Gastrocnemius medialis (tissue), 4 donors: ENCODE measurements at regions not wholly inside any gene's neighbourhood (a gene's known extent, or its start where the extent isn't known, plus 50 kb on each side); places are given as distances from the start of the nearest gene placed in this dataset.

ENCODE experiments used
- POLR2A ChIP-seq, 2 donors: fragments of 450-650 bp; IDR thresholded peaks; one replicate each; pipeline ENCODE4 v1.6.1; 2017; ENCODE audit warnings: antibody characterized with exemption in 2 of 2, mild to moderate bottlenecking in 2 of 2, moderate library complexity in 2 of 2
- TF ChIP-seq, protein P1 (sequence below), 5 experiments: fragments of 450-650 bp in 3 of 5; fragments of 200-600 bp in 2 of 5; sonication (generic) in 2 of 5; IDR thresholded peaks in 4 of 5; conservative IDR thresholded peaks in 1 of 5; 1 replicate in 4 of 5; 2 replicates in 1 of 5; pipeline ENCODE4 v1.5.1; 2016 to 2019; ENCODE audit warnings: antibody characterized with exemption in 5 of 5, mild to moderate bottlenecking in 3 of 5, moderate library complexity in 3 of 5

DNA sequence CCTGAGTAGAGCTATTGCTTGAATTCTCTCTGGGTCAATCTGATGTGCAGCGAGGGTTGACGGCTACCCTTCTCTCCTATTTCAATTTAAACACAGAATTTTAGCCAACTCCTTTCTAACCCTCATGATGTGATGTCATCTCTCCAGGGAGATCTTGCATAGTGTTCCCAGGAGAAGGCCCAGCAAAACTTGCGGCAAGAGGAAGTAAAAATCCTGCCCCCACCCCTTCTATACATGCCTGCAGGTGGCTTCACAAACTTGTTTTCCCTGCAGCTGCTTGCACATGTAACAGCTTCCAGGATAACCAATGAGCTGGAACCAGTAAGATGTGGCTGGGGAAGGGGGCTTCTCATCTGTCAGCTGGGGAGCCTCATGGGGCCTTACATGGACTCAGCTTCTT, 169.3 kb upstream of the CDH4 start:
- TF ChIP-seq, protein P1, sequence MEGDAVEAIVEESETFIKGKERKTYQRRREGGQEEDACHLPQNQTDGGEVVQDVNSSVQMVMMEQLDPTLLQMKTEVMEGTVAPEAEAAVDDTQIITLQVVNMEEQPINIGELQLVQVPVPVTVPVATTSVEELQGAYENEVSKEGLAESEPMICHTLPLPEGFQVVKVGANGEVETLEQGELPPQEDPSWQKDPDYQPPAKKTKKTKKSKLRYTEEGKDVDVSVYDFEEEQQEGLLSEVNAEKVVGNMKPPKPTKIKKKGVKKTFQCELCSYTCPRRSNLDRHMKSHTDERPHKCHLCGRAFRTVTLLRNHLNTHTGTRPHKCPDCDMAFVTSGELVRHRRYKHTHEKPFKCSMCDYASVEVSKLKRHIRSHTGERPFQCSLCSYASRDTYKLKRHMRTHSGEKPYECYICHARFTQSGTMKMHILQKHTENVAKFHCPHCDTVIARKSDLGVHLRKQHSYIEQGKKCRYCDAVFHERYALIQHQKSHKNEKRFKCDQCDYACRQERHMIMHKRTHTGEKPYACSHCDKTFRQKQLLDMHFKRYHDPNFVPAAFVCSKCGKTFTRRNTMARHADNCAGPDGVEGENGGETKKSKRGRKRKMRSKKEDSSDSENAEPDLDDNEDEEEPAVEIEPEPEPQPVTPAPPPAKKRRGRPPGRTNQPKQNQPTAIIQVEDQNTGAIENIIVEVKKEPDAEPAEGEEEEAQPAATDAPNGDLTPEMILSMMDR (IDR thresholded peaks at IDR 0.05 in 4 of 5, conservative IDR thresholded peaks at IDR 0.05 in 1 of 5) = no peak
- TF ChIP-seq POLR2A (IDR thresholded peaks at IDR 0.05) = no peak
